ENCODE measurements at regions not wholly inside any gene's neighbourhood (a gene's known extent, or its start where the extent isn't known, plus 50 kb on each side); places are given as distances from the start of the nearest gene placed in this dataset.

DNA sequence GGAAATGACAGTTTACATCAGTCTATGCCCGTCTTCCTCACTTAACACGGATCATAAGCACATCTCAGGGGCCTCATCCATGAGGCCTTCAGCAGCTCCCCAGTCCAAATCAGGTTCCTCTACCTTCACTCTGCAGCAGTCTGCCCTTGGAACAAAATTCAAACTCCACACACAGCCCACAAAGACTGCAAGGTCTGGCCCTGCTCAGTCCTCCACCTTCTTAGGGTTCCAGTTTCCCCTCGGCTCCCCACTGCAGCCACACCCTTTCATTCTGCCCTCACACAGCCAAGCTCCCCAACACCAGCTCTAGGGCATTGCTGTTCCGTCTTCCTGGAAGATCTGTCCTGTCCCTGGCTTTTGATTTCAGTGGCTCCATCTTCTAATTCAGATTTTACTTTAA is 95.2 kb upstream of the IQSEC1 start:
- no peak overlapping the region for H3K4ac ChIP-seq (ENCODE audit: low read length)
- no peak for DNase-seq (ENCODE audit: low spot score)
- no CpG with 5 or more reads among the region's 4 CpGs for WGBS, 2 donors (ENCODE audit: extremely low coverage in 2 of 2, insufficient read length in 2 of 2, insufficient replicate concordance in 1 of 2)
- H3K23ac ChIP-seq (ENCODE audit: low read depth, low read length, poor library complexity), result no peak overlapping the region
- no peaks in the 10 kb centered on the region for H3K79me1 ChIP-seq (ENCODE audit: low read depth, low read length)
- H2AFZ ChIP-seq (ENCODE audit: low read length), result no peak overlapping the region
- H4K91ac ChIP-seq (ENCODE audit: low read depth, low read length, poor library complexity), result no peak overlapping the region
- no peak overlapping the region for H3K27ac ChIP-seq (replicated peaks; ENCODE audit: low read length)
- no peak overlapping the region for H3K14ac ChIP-seq (ENCODE audit: low read length)
- no peak overlapping the region for H3K4me3 ChIP-seq (ENCODE audit: low read length in 2 of 2)
- H3K4me2 ChIP-seq (ENCODE audit: insufficient read depth, low read length, poor library complexity, severe bottlenecking), result no peak overlapping the region
- no peaks in the 10 kb centered on the region for H3K27me3 ChIP-seq (ENCODE audit: control insufficient read depth in 3 of 3, insufficient read depth in 3 of 3, low read depth in 1 of 3, low read length in 3 of 3)
- H2BK12ac ChIP-seq (ENCODE audit: low read length), result no peak overlapping the region
- H2BK15ac ChIP-seq (ENCODE audit: low read length), result no peak overlapping the region
- no peak overlapping the region for H2BK5ac ChIP-seq (ENCODE audit: low read length)
- H3K9me3 ChIP-seq (replicated peaks in 1 of 2; ENCODE audit: control insufficient read depth in 2 of 2, insufficient read depth in 1 of 2, low read depth in 1 of 2, low read length in 2 of 2), result peaks cover 0 to 2% of the 10 kb centered on the region in 2 donors
- H2BK120ac ChIP-seq (ENCODE audit: low read depth, low read length), result no peak overlapping the region
- H4K8ac ChIP-seq (ENCODE audit: low read depth, low read length), result no peak overlapping the region
- no peak overlapping the region for H3K9ac ChIP-seq (ENCODE audit: low read depth, low read length, poor library complexity)
- H2AK5ac ChIP-seq (ENCODE audit: low read depth, low read length), result no peak overlapping the region
- no peak overlapping the region for H3K18ac ChIP-seq (ENCODE audit: low read length)
- H3K36me3 ChIP-seq (replicated peaks in 1 of 2; ENCODE audit: control insufficient read depth in 2 of 2, insufficient read depth in 2 of 2, low read length in 2 of 2), result no peaks in the 10 kb centered on the region
- H3K4me1 ChIP-seq (ENCODE audit: control insufficient read depth in 2 of 2, insufficient read depth in 1 of 2, low read depth in 1 of 2, low read length in 2 of 2), result no peaks in the 10 kb centered on the region

DNA sequence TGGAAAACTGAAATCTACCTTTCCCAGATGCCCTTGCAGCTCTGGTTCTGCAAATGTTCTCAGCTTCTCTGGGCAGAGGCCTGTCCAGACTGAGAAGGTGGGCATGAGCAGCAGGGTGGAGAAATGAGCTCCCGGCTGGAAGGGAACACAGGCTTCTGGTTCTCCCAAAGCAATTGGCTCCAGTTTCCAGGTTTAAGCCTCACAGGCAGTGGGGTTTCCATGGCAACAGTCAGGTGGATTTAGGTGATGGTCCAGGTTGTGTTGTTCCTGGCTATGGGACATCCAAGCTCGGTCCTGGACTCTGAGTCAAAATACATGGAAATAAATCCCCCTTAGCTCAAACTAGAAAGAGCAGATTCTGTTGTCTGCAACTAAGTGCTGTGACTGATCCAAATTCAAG is 94.6 kb upstream of the IQSEC1 start:
- H2BK5ac ChIP-seq (ENCODE audit: low read length), result no peak overlapping the region
- H3K27me3 ChIP-seq (ENCODE audit: control insufficient read depth in 3 of 3, insufficient read depth in 3 of 3, low read depth in 1 of 3, low read length in 3 of 3), result no peaks in the 10 kb centered on the region
- no peaks in the 10 kb centered on the region for H3K4me1 ChIP-seq (ENCODE audit: control insufficient read depth in 2 of 2, insufficient read depth in 1 of 2, low read depth in 1 of 2, low read length in 2 of 2)
- H3K4me2 ChIP-seq (ENCODE audit: insufficient read depth, low read length, poor library complexity, severe bottlenecking), result no peak overlapping the region
- no peak overlapping the region for H2BK12ac ChIP-seq (ENCODE audit: low read length)
- H2BK15ac ChIP-seq (ENCODE audit: low read length), result no peak overlapping the region
- H3K9ac ChIP-seq (ENCODE audit: low read depth, low read length, poor library complexity), result no peak overlapping the region
- no peak overlapping the region for H3K4ac ChIP-seq (ENCODE audit: low read length)
- H2AFZ ChIP-seq (ENCODE audit: low read length), result no peak overlapping the region
- peaks cover 0 to 2% of the 10 kb centered on the region in 2 donors for H3K9me3 ChIP-seq (replicated peaks in 1 of 2; ENCODE audit: control insufficient read depth in 2 of 2, insufficient read depth in 1 of 2, low read depth in 1 of 2, low read length in 2 of 2)
- H3K18ac ChIP-seq (ENCODE audit: low read length), result no peak overlapping the region
- WGBS, 2 donors (ENCODE audit: extremely low coverage in 2 of 2, insufficient read length in 2 of 2, insufficient replicate concordance in 1 of 2), result no CpG with 5 or more reads among the region's 2 CpGs
- H3K23ac ChIP-seq (ENCODE audit: low read depth, low read length, poor library complexity), result no peak overlapping the region
- no peak overlapping the region for H2BK120ac ChIP-seq (ENCODE audit: low read depth, low read length)
- no peak overlapping the region for H3K27ac ChIP-seq (replicated peaks; ENCODE audit: low read length)
- no peak overlapping the region for H4K91ac ChIP-seq (ENCODE audit: low read depth, low read length, poor library complexity)
- H3K79me1 ChIP-seq (ENCODE audit: low read depth, low read length), result no peaks in the 10 kb centered on the region
- no peak overlapping the region for H3K14ac ChIP-seq (ENCODE audit: low read length)
- no peak overlapping the region for H3K4me3 ChIP-seq (ENCODE audit: low read length in 2 of 2)
- no peak overlapping the region for H2AK5ac ChIP-seq (ENCODE audit: low read depth, low read length)
- H4K8ac ChIP-seq (ENCODE audit: low read depth, low read length), result no peak overlapping the region
- H3K36me3 ChIP-seq (replicated peaks in 1 of 2; ENCODE audit: control insufficient read depth in 2 of 2, insufficient read depth in 2 of 2, low read length in 2 of 2), result no peaks in the 10 kb centered on the region
- no peak for DNase-seq (ENCODE audit: low spot score)

DNA sequence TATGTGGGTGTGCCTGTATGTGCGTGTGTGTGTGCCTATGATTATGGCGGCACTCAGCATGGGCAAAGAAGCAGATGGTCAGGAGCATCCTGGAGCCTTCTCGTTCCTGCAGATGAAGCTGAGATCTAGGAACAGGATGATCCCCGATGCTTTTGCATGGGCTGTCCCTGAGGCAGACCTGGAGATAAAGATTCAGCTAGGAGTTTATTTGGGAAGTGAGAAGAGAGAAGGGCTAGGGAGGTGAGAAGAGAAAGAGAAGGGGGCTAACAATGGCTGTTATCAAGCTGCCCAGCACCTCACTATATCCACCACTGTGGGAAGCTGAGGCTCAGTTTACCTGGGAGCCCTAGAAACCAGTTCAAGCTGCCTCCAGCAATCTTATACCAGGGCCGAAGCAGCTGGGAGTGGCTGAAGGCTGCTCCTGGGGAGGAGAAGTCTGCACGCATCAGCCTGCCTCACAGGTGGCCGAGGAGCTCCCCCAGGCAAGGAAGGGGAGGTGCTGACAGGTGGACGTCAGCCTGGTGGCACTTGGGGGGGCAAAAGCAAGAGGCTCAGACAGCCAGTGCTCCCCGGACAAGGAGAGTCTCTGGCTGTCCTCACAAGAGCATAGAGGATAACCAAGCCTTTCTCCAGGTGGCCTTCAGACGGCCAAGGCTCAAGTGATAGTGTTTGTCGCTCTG is 94.0 kb upstream of the IQSEC1 start:
- Histone ChIP-seq H3K27me3 (ENCODE audit: control insufficient read depth in 3 of 3, insufficient read depth in 3 of 3, low read depth in 1 of 3, low read length in 3 of 3) (no peaks in the 10 kb centered on the region), H2AFZ (ENCODE audit: low read length) (no peak overlapping the region), H3K14ac (ENCODE audit: low read length) (no peak overlapping the region), H2BK120ac (ENCODE audit: low read depth, low read length) (no peak overlapping the region), H3K4me2 (ENCODE audit: insufficient read depth, low read length, poor library complexity, severe bottlenecking) (no peak overlapping the region), H2BK15ac (ENCODE audit: low read length) (no peak overlapping the region), H3K9ac (ENCODE audit: low read depth, low read length, poor library complexity) (peak overlapping the region; percentile 64), H4K91ac (ENCODE audit: low read depth, low read length, poor library complexity) (no peak overlapping the region), H3K23ac (ENCODE audit: low read depth, low read length, poor library complexity) (peak overlapping the region; percentile 88), H2AK5ac (ENCODE audit: low read depth, low read length) (no peak overlapping the region), H4K8ac (ENCODE audit: low read depth, low read length) (no peak overlapping the region), H3K79me1 (ENCODE audit: low read depth, low read length) (no peaks in the 10 kb centered on the region), H3K4me1 (ENCODE audit: control insufficient read depth in 2 of 2, insufficient read depth in 1 of 2, low read depth in 1 of 2, low read length in 2 of 2) (no peaks in the 10 kb centered on the region), H2BK12ac (ENCODE audit: low read length) (no peak overlapping the region), H3K4ac (ENCODE audit: low read length) (no peak overlapping the region), H3K27ac (replicated peaks; ENCODE audit: low read length) (no peak overlapping the region), H3K4me3 (ENCODE audit: low read length in 2 of 2) (peak overlapping the region in 1 of 2 donors; percentile 45), H3K9me3 (replicated peaks in 1 of 2; ENCODE audit: control insufficient read depth in 2 of 2, insufficient read depth in 1 of 2, low read depth in 1 of 2, low read length in 2 of 2) (peaks cover 0 to 2% of the 10 kb centered on the region in 2 donors), H3K36me3 (replicated peaks in 1 of 2; ENCODE audit: control insufficient read depth in 2 of 2, insufficient read depth in 2 of 2, low read length in 2 of 2) (no peaks in the 10 kb centered on the region), H3K18ac (ENCODE audit: low read length) (peak overlapping the region; percentile 27), H2BK5ac (ENCODE audit: low read length) (no peak overlapping the region)
- no CpG with 5 or more reads among the region's 11 CpGs for WGBS, 2 donors (ENCODE audit: extremely low coverage in 2 of 2, insufficient read length in 2 of 2, insufficient replicate concordance in 1 of 2)
- DNase-seq (ENCODE audit: low spot score), result no peak

DNA sequence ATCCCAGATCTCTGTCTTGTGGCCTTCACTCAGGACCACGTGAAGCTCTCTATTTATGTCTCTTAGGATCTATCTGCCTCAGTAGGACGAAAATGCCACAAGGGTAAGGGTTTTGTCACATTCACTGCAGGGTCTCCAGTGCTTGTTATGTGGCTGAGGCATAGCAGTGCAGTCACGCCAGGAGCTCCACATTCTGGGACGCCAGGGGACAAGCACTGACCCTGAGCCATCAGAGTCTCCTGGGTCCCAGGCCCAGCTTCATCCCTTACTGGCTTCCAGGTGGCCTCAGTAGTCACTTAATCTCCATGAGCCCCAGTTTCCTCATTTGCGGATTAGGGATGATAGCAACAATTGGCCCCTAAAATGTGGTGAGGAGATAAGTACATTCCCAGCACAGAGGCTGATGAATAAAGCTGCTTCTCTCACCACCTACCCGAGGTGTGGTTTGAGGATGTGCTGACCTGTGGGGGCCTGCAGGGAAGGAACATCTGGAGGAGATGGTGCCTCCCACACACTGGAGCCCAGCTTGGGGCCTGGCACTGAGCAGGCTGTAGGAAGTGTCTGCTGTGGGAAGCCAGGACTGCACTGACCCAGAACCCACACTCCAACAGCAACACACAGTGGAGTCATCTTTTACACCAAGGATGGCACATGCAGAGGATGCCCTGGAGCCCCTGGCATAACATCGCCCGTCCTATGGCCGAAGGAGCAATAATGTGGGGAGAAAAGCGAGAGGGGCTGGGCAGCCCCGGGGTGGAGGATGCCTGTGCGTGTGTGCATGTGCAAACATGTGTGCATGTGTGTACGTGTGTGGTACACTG is 93.2 kb upstream of the IQSEC1 start:
- H3K9ac ChIP-seq (ENCODE audit: low read depth, low read length, poor library complexity), result peak overlapping the region; percentile 64
- H2AFZ ChIP-seq (ENCODE audit: low read length), result no peak overlapping the region
- no peaks in the 10 kb centered on the region for H3K27me3 ChIP-seq (ENCODE audit: control insufficient read depth in 3 of 3, insufficient read depth in 3 of 3, low read depth in 1 of 3, low read length in 3 of 3)
- H2AK5ac ChIP-seq (ENCODE audit: low read depth, low read length), result no peak overlapping the region
- H2BK5ac ChIP-seq (ENCODE audit: low read length), result no peak overlapping the region
- peak overlapping the region in 1 of 2 donors; percentile 45 for H3K4me3 ChIP-seq (ENCODE audit: low read length in 2 of 2)
- no peaks in the 10 kb centered on the region for H3K79me1 ChIP-seq (ENCODE audit: low read depth, low read length)
- peak overlapping the region; percentile 88 for H3K23ac ChIP-seq (ENCODE audit: low read depth, low read length, poor library complexity)
- no peak overlapping the region for H2BK120ac ChIP-seq (ENCODE audit: low read depth, low read length)
- H2BK12ac ChIP-seq (ENCODE audit: low read length), result no peak overlapping the region
- no peak overlapping the region for H3K4me2 ChIP-seq (ENCODE audit: insufficient read depth, low read length, poor library complexity, severe bottlenecking)
- H4K91ac ChIP-seq (ENCODE audit: low read depth, low read length, poor library complexity), result no peak overlapping the region
- peaks cover 2 to 3% of the 10 kb centered on the region in 2 donors for H3K4me1 ChIP-seq (ENCODE audit: control insufficient read depth in 2 of 2, insufficient read depth in 1 of 2, low read depth in 1 of 2, low read length in 2 of 2)
- no peak overlapping the region for H3K4ac ChIP-seq (ENCODE audit: low read length)
- H3K18ac ChIP-seq (ENCODE audit: low read length), result peak overlapping the region; percentile 27
- H4K8ac ChIP-seq (ENCODE audit: low read depth, low read length), result no peak overlapping the region
- peak overlapping the region; percentile 25 for H3K14ac ChIP-seq (ENCODE audit: low read length)
- no CpG with 5 or more reads among the region's 13 CpGs for WGBS, 2 donors (ENCODE audit: extremely low coverage in 2 of 2, insufficient read length in 2 of 2, insufficient replicate concordance in 1 of 2)
- no peak for DNase-seq (ENCODE audit: low spot score)
- H2BK15ac ChIP-seq (ENCODE audit: low read length), result no peak overlapping the region
- peaks cover 0 to 2% of the 10 kb centered on the region in 2 donors for H3K9me3 ChIP-seq (replicated peaks in 1 of 2; ENCODE audit: control insufficient read depth in 2 of 2, insufficient read depth in 1 of 2, low read depth in 1 of 2, low read length in 2 of 2)
- no peak overlapping the region for H3K27ac ChIP-seq (replicated peaks; ENCODE audit: low read length)
- no peaks in the 10 kb centered on the region for H3K36me3 ChIP-seq (replicated peaks in 1 of 2; ENCODE audit: control insufficient read depth in 2 of 2, insufficient read depth in 2 of 2, low read length in 2 of 2)
